NOMO-1 treated with DMSO at 0.1 percent for 48 hours (cell line): ENCODE measurements at regions not wholly inside any gene's neighbourhood (a gene's known extent, or its start where the extent isn't known, plus 50 kb on each side); places are given as distances from the start of the nearest gene placed in this dataset.

ENCODE experiments used
- DNase-seq: peaks from one replicate; lab custom pipeline; 2025; ENCODE audit not compliant: unreplicated experiment; lab: John Stamatoyannopoulos, UW

DNA sequence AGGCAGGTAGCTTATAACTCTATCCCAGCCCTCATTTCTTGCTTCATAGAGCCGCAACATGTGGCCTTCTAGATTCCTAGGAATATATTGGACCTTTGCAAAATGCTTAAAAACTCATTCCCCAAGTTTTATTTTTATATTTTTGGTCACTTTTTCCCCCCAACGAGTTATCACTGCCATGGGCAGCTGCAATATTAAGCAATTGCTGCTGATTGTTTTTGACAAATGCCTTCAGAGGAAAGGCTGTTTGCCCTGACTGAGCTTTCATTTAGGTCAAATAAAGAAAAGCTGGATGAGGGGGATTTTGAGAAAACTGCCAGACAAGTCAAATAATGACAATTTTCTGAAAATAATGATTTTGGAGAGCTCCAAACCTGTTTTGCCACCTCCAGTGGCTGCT lies 976.9 kb upstream of the MBL2 start:
- DNase-seq, result no peak

DNA sequence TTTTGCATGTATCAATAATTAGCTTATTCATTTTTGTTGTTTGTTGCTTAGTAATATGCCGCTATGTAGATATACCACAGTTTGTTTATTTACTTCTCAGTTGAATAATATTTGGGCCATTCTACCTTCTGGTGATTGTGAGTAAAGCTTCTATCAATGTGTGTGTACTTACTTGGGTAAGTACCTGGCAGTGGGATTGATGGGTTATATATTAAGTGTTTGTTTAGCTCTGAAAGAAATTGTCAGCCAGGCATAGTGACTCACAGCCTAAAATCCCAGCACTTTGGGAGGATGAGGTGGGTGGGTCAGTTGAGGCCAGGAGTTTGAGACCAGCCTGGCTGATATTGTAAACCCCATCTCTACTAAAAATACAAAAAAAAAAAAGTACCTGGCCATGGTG lies 975.7 kb upstream of the MBL2 start:
- DNase-seq, result no peak

DNA sequence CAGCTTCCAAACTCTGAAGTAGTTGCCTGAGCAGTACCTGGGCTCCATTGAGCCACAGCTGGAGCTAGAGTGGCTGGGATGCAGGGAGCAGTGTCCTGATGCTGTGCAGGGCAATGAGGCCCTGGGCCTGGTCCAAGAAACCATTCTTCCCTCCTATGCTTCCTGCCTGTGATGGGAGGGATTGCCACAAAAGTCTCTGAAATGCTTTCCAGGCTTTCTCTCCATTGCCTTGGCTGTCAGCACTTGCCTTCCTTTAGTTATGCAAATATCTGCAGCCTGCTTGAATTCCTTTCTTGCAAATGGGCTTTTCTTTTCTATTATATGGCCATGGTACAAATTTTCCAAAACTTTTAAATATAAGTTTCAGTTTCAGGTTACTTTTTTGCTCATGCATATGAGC lies 972.2 kb upstream of the MBL2 start:
- DNase-seq, result no peak

- no peak for DNase-seq
Observed at GRCh38 chr10:53744176-53744575, 971.6 kb upstream of the MBL2 start.

DNA sequence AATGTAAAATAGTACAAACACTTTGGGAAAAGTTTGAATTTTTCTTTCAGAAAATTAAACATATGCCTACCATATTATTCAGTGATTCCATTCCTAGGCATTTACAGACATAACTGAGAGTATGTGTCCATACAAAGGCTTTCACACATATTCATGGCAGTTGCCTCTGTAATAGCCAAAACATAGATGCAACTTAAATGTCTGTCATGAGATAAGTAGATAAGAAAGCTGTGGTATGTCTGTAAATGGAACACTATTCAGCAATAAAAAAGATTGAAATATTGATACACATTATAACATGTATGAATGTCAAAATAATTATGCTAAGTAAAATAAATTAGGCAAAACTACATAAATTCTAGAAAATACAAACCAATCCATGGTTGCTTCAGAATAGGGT lies 964.5 kb upstream of the MBL2 start:
- DNase-seq, result no peak

- no peak for DNase-seq
Observed at GRCh38 chr10:53726921-53727320, 954.3 kb upstream of the MBL2 start.

DNA sequence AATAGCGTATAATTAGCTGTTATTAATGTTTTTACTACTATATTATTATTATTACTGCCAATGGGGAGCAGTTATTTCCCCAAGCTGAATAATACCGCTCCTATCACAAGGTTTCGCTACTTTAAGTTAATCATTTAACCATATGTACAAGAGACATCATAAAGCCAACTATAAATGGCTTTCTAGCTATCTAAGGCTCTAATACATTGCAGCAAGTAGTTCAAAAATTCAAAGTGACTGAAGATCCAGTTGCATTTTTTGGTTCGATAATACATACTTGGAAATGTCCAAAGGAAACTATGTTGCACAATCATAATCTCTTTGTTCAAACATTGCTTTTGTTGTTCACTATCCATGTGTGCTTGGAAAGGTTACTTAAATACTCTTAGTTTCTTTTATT lies 952.0 kb upstream of the MBL2 start:
- DNase-seq, result no peak

GRCh38 chr10:53719658-53720057 lies 947.1 kb upstream of the MBL2 start:
- peak; percentile 1 for DNase-seq

DNA sequence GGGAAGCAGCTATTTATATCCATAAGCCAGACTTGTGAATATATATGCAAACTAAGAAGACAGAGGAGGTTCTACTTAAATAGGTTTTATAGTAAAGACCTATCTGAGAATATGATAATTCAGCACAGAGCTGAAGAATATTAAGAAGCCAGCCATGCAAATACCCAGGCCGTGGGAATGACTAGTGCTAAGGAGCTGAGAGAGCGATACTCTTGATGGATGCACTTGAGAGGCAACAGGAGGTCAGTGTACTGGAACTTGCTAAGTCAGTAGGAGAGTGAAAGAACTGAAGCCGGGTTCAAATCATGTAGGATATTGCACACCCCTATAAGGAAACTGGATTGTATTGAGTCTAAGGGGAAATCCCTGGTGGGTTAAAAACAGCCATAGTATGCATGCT lies 943.6 kb upstream of the MBL2 start:
- no peak for DNase-seq

DNA sequence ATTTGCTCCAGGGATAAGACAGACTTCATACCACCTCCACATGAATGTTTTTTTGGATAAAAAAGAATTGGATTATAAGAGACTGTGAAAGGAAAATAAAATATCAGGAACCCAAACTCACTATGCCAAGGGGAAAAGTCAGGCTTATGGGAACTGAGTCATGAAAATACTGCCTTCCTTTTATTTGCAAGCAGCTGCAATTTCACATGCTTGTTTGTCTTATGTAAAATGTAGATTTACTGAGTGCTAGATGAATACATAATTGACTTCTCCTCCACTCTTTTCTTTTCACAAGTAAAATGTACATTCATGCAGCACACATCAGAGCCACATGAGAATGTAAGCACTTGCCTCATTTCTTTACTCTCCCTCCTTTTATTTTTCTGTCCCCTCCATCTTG lies 940.8 kb upstream of the MBL2 start:
- no peak for DNase-seq

GRCh38 chr10:53702489-53702888 lies 929.9 kb upstream of the MBL2 start:
- DNase-seq, result no peak

GRCh38 chr10:53701213-53701612 lies 928.6 kb upstream of the MBL2 start:
- DNase-seq, result no peak

GRCh38 chr10:53700278-53700677 lies 927.7 kb upstream of the MBL2 start:
- no peak for DNase-seq

DNA sequence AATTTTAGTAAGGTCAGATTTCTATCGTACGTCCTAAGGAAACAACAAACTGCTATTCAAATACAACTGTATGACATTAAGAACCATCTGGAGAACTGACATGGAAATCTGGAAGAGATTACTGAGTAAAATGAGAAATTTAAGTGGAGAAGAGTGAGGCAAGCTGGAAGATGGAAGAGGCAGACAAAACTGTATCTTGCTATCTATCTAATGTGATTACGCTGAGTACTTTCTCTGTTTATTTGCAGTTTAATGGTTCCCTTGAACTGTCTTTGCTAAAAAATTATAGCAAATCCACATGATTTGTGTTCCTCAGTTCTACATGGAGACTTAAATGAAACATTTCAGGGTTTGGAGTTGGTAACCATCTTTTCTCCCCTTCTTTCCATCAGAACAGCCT lies 927.1 kb upstream of the MBL2 start:
- DNase-seq, result no peak

DNA sequence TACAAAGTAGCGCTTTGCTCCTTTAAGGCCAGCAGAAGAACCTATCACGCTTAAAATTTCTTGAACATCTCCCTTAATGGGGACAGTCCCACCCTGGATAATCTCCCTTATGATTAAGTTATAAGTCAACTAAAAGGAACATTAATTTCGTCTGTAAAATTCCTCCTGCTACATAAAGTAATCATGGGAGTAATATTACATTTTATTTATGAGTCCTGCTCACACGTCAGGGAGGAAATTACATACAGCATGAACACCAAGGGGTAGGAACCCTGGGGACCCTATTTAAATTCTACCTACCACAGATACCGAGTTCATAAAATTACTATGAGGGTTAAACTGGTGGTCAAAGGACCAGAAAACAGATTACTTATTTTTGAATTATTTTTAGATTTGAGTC lies 926.6 kb upstream of the MBL2 start:
- DNase-seq, result no peak

- DNase-seq, result no peak
Observed at GRCh38 chr10:53697038-53697437, 924.5 kb upstream of the MBL2 start.

DNA sequence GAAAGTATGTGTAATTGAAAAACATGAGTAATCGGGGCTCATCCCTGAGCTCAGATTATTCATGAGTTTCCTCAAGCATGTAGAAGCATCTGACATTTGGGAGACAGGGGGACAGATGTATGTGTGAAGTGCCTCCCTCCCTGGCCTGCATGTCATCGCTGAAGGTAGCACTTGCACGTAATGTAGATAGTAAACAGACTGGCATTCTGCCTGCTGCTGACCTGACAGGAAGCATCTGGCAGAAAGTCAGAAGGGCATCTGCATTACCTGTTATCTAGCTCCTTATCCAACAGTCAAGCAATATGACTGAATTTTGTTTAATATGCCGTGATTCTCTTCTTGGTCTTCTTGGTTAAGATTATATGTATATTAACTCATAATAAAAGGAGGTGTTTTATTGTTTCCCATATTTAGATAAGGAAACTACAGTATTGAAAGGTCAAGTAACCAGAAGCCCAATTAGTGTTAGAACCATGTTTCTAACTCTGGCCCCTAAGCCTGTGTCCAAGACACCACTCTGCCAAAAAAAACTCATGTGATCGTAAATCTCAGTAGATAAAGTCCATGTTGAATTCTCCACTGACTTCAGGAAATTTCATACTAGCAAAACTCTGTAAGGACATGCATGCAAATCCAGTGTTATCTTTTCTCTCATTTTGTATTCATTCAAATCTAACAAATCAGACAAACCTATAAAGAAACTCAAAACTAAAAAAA lies 918.1 kb upstream of the MBL2 start:
- no peak for DNase-seq

DNA sequence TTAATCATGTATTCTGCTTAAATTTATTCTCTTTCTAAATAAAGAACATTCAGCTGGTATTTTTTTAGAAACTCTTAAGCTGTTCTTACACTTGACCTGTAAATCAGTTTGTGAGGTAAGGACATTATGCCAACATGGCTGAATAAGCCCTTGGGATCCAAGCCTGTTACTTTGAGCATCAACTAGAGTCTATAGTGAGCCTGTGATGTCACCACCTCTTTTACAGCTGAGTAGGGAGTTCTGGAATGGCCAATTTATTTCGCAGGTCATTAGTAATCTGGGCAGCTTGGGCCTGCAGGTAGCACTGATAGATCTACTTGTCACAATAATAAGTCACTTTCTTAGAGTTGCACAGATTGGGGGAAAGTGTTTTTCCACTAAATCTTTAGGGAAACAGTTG lies 915.2 kb upstream of the MBL2 start:
- no peak for DNase-seq

GRCh38 chr10:53682885-53683284 lies 910.3 kb upstream of the MBL2 start:
- no peak for DNase-seq

- no peak for DNase-seq
Observed at GRCh38 chr10:53682458-53682857, 909.9 kb upstream of the MBL2 start.

DNA sequence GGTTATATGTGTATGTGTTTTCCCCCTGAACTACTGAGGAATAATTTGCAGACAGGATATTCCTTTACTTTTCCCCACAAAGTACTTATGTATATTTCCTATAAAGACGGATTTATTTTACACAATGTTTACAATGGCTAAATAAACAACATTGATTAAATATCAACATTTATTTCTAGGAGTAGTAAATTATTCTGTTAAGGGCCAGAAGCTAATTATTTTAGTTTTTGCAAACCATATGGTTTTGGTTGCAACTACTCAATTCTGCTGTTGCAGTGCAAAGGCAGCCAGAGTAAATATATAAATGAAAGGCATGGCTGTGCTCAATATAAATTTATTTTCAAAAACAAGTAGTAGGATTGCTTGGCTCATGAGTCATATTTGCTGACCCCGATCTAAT lies 907.1 kb upstream of the MBL2 start:
- DNase-seq, result no peak

GRCh38 chr10:53675177-53675576 lies 902.6 kb upstream of the MBL2 start:
- no peak for DNase-seq

- DNase-seq, result no peak
Observed at GRCh38 chr10:53667063-53667462, 894.5 kb upstream of the MBL2 start.
